Stimulated activated naive CD8-positive, alpha-beta T cell treated with anti-CD3 and anti-CD28 coated beads, Interleukin-15, Interleukin-2, amounts not matched to agents 100 ng/mL and 50 ng/mL, for 24 hours (primary cell): ENCODE measurements at regions not wholly inside any gene's neighbourhood (a gene's known extent, or its start where the extent isn't known, plus 50 kb on each side); places are given as distances from the start of the nearest gene placed in this dataset.

Experiments
- H3K27ac Mint-ChIP-seq: one replicate; pipeline ENCODE4 v1.8.0; 2021; ENCODE audit warnings: mild to moderate bottlenecking, mixed read lengths
- H3K27me3 Mint-ChIP-seq: one replicate; pipeline ENCODE4 v1.8.0; 2021; ENCODE audit warnings: mixed read lengths
- H3K36me3 Mint-ChIP-seq: one replicate; pipeline ENCODE4 v1.8.0; 2021; ENCODE audit warnings: low read depth, mixed read lengths
- H3K4me1 Mint-ChIP-seq: one replicate; pipeline ENCODE4 v1.8.0; 2021; ENCODE audit warnings: low read depth, mixed read lengths
- H3K4me3 Mint-ChIP-seq: one replicate; pipeline ENCODE4 v1.8.0; 2021; ENCODE audit warnings: mild to moderate bottlenecking, mixed read lengths
- H3K9me3 Mint-ChIP-seq: one replicate; pipeline ENCODE4 v1.8.0; 2021; ENCODE audit warnings: mixed read lengths

GRCh38 chr2:238651306-238652052 lies 196.4 kb upstream of the TWIST2 start:
- H3K9me3 Mint-ChIP-seq: no peaks in the 10 kb centered on the region
- H3K27me3 Mint-ChIP-seq: no peaks in the 10 kb centered on the region
- H3K36me3 Mint-ChIP-seq: no peaks in the 10 kb centered on the region
- no peaks in the 10 kb centered on the region for H3K4me1 Mint-ChIP-seq
- no peak overlapping the region for H3K27ac Mint-ChIP-seq
- no peak overlapping the region for H3K4me3 Mint-ChIP-seq

GRCh38 chr2:238652053-238652770 lies 195.7 kb upstream of the TWIST2 start:
- no peaks in the 10 kb centered on the region for H3K27me3 Mint-ChIP-seq

GRCh38 chr2:238652771-238653157 lies 195.1 kb upstream of the TWIST2 start:
- Mint-ChIP-seq H3K4me3 (no peak overlapping the region), H3K4me1 (no peaks in the 10 kb centered on the region), H3K27ac (no peak overlapping the region), H3K36me3 (no peaks in the 10 kb centered on the region), H3K27me3 (no peaks in the 10 kb centered on the region), H3K9me3 (no peaks in the 10 kb centered on the region)

More at GRCh38 chr2:238652053-238652770, 195.7 kb upstream of the TWIST2 start:
- H3K4me1 Mint-ChIP-seq: no peaks in the 10 kb centered on the region
- H3K36me3 Mint-ChIP-seq: no peaks in the 10 kb centered on the region
- no peak overlapping the region for H3K4me3 Mint-ChIP-seq
- H3K9me3 Mint-ChIP-seq: no peaks in the 10 kb centered on the region
- H3K27ac Mint-ChIP-seq: no peak overlapping the region

GRCh38 chr2:238653431-238654109 lies 194.3 kb upstream of the TWIST2 start:
- no peak overlapping the region for H3K4me3 Mint-ChIP-seq
- no peaks in the 10 kb centered on the region for H3K9me3 Mint-ChIP-seq

GRCh38 chr2:238654479-238655197 lies 193.2 kb upstream of the TWIST2 start:
- Mint-ChIP-seq H3K9me3 (no peaks in the 10 kb centered on the region), H3K4me1 (no peaks in the 10 kb centered on the region), H3K36me3 (no peaks in the 10 kb centered on the region), H3K4me3 (no peak overlapping the region), H3K27ac (no peak overlapping the region), H3K27me3 (no peaks in the 10 kb centered on the region)

More at GRCh38 chr2:238653431-238654109, 194.3 kb upstream of the TWIST2 start:
- Mint-ChIP-seq H3K4me1 (no peaks in the 10 kb centered on the region), H3K27me3 (no peaks in the 10 kb centered on the region), H3K27ac (no peak overlapping the region), H3K36me3 (no peaks in the 10 kb centered on the region)

GRCh38 chr2:238655198-238655860 lies 192.6 kb upstream of the TWIST2 start:
- H3K36me3 Mint-ChIP-seq: no peaks in the 10 kb centered on the region
- no peaks in the 10 kb centered on the region for H3K9me3 Mint-ChIP-seq
- no peaks in the 10 kb centered on the region for H3K4me1 Mint-ChIP-seq
- H3K27me3 Mint-ChIP-seq: no peaks in the 10 kb centered on the region
- no peak overlapping the region for H3K4me3 Mint-ChIP-seq
- no peak overlapping the region for H3K27ac Mint-ChIP-seq

- Mint-ChIP-seq H3K36me3 (no peaks in the 10 kb centered on the region), H3K27ac (no peak overlapping the region), H3K4me1 (no peaks in the 10 kb centered on the region), H3K27me3 (no peaks in the 10 kb centered on the region), H3K9me3 (peaks cover under 1% of the 10 kb centered on the region), H3K4me3 (no peak overlapping the region)
Observed at GRCh38 chr2:238655974-238656722, 191.7 kb upstream of the TWIST2 start.

GRCh38 chr2:238657132-238658053 lies 190.5 kb upstream of the TWIST2 start:
- H3K36me3 Mint-ChIP-seq: no peaks in the 10 kb centered on the region
- H3K4me3 Mint-ChIP-seq: no peak overlapping the region
- peaks cover 3% of the 10 kb centered on the region for H3K9me3 Mint-ChIP-seq
- no peaks in the 10 kb centered on the region for H3K4me1 Mint-ChIP-seq
- no peak overlapping the region for H3K27ac Mint-ChIP-seq
- no peaks in the 10 kb centered on the region for H3K27me3 Mint-ChIP-seq

GRCh38 chr2:238658054-238658407 lies 189.9 kb upstream of the TWIST2 start:
- H3K4me1 Mint-ChIP-seq: no peaks in the 10 kb centered on the region
- no peak overlapping the region for H3K27ac Mint-ChIP-seq
- H3K27me3 Mint-ChIP-seq: no peaks in the 10 kb centered on the region
- H3K9me3 Mint-ChIP-seq: peaks cover 3% of the 10 kb centered on the region
- no peaks in the 10 kb centered on the region for H3K36me3 Mint-ChIP-seq
- no peak overlapping the region for H3K4me3 Mint-ChIP-seq

- Mint-ChIP-seq H3K27ac (no peak overlapping the region), H3K27me3 (peaks cover 2% of the 10 kb centered on the region), H3K4me1 (no peaks in the 10 kb centered on the region), H3K9me3 (peaks cover 5% of the 10 kb centered on the region), H3K36me3 (no peaks in the 10 kb centered on the region), H3K4me3 (no peak overlapping the region)
Observed at GRCh38 chr2:238658820-238659219, 189.1 kb upstream of the TWIST2 start.

GRCh38 chr2:238659231-238659630 lies 188.7 kb upstream of the TWIST2 start:
- Mint-ChIP-seq H3K4me3 (no peak overlapping the region), H3K9me3 (peaks cover 7% of the 10 kb centered on the region), H3K36me3 (no peaks in the 10 kb centered on the region), H3K27me3 (peaks cover 4% of the 10 kb centered on the region), H3K4me1 (no peaks in the 10 kb centered on the region), H3K27ac (no peak overlapping the region)

GRCh38 chr2:238663586-238663985 lies 184.3 kb upstream of the TWIST2 start:
- Mint-ChIP-seq H3K27ac (no peak overlapping the region), H3K27me3 (peaks cover 19% of the 10 kb centered on the region), H3K4me3 (no peak overlapping the region), H3K9me3 (peaks cover 13% of the 10 kb centered on the region), H3K4me1 (no peaks in the 10 kb centered on the region), H3K36me3 (no peaks in the 10 kb centered on the region)

- Mint-ChIP-seq H3K4me3 (no peak overlapping the region), H3K27ac (no peak overlapping the region), H3K9me3 (peaks cover 21% of the 10 kb centered on the region), H3K4me1 (peaks cover 14% of the 10 kb centered on the region), H3K36me3 (no peaks in the 10 kb centered on the region), H3K27me3 (peaks cover 37% of the 10 kb centered on the region)
Observed at GRCh38 chr2:238665919-238666318, 182.0 kb upstream of the TWIST2 start.
